NCI-H748 (cell line): ENCODE measurements at regions not wholly inside any gene's neighbourhood (a gene's known extent, or its start where the extent isn't known, plus 50 kb on each side); places are given as distances from the start of the nearest gene placed in this dataset.

Experiments
- DNase-seq: peaks from one replicate; lab custom pipeline; 2025; ENCODE audit not compliant: unreplicated experiment; lab: John Stamatoyannopoulos, UW

DNA sequence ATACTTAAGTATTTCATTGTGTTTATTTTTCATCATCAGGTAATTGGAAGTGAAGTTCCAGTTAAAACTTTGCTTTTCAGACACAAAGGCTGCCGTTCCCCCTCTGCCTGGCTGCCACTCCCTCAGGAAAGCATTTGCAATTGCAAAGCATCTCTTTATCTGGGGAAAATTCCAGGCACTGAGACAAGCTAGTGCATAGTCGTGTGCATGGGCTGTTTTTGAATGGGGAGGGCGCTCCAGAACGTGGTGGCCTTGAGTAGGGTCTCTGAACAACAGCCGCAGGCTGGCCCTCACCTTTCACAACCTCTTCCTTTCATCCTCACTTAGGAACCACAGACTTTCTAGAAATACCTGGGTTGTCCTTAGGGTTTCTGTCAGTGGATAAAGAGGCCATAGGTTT, 285.1 kb upstream of the ADAMTS16 start:
- DNase-seq = no peak

- no peak for DNase-seq
Observed at GRCh38 chr5:4855880-4856279, 284.2 kb upstream of the ADAMTS16 start.

GRCh38 chr5:4857761-4858160, 282.4 kb upstream of the ADAMTS16 start:
- DNase-seq = no peak

DNA sequence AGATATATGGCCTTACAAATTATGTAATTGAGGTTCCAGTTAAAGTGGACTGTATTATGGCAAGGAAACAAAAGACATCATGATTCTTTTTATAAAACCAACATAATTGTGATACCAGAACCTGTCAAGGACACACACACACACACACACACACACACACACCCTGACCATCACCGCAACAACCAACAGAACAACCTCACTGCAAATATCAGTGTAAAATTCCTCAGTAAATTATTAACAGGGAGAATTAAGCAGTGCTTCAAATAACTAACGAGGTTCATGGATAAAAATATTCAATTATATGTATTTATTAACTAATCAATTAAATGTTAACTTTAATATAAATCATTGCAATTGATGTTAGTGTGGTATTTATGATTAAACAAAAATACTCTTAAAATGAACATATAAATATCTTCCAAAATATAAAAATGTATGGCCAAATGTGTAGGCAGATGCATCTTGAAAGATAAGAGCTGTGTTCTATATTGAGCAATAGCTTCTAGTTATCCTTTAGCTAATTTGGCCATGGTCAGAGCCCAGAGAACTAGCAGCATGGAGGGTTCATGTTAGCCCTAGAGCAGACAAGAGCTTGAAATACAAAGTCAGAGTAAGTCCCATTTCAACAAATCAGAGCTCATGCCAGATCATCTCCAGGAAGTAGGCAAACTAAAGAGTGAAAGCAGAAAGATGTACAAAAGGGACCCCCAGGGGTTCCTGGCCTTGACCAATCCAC, 280.5 kb upstream of the ADAMTS16 start:
- DNase-seq = no peak

DNA sequence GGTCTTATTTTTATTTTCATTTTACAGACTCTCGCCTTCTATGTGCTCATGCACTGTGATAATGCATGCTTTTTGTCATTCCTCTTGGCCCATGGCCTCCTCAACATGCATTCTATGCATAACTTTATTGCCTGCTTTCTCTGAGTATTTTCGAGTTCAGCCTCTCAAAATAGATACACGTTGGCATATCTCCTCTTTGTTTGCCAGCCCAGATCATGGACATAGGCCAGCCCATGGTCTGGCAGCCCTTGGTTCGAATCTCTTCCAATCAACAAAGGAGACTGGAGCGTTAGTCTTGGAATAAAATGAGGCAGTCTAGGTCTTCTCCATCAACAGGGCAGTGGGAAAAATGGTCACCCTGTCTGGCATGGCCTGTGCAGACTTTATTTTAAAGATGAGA, 279.5 kb upstream of the ADAMTS16 start:
- no peak for DNase-seq

DNA sequence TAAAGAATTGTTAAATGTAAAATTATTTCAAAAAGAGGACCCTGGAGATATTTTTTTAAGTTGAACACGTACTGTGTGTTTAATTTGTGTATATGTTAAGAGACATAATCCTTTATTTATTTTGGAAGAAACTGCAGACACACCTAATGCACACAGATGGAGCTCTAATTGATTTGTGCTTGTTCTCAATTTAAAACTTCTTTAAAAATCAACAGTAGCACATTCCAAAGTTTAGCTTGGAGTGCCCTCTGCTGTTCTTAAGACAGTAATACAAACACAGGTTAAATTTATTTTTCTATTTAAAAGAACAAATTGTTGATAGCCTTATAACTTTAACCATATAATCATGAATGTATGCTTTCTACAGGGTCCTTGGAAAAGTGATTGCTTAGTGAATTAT, 277.6 kb upstream of the ADAMTS16 start:
- peak; percentile 87 for DNase-seq

DNA sequence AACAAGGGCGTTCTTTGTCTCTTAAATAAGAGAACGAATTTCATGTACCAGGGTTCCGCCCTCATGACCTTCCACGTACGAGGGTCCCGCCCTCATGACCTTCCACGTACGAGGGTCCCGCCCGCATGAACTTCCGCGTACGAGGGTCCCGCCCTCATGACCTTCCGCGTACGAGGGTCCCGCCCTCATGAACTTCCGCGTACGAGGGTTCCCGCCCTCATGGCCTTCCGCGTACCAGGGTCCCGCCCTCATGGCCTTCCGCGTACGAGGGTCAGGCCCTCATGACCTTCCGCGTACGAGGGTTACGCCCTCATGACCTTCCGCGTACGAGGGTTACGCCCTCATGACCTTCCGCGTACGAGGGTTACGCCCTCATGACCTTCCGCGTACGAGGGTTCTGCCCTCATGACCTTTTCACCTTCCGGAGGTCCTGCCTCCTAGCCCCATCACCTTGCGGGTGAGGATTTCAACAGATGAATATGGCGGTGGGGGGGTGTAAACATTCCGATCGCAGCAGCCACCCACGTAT, 273.9 kb upstream of the ADAMTS16 start:
- no peak for DNase-seq

- DNase-seq = no peak
Observed at GRCh38 chr5:4866817-4867216, 273.3 kb upstream of the ADAMTS16 start.

- peak; percentile 74 for DNase-seq
Observed at GRCh38 chr5:4868140-4868735, 271.9 kb upstream of the ADAMTS16 start.

DNA sequence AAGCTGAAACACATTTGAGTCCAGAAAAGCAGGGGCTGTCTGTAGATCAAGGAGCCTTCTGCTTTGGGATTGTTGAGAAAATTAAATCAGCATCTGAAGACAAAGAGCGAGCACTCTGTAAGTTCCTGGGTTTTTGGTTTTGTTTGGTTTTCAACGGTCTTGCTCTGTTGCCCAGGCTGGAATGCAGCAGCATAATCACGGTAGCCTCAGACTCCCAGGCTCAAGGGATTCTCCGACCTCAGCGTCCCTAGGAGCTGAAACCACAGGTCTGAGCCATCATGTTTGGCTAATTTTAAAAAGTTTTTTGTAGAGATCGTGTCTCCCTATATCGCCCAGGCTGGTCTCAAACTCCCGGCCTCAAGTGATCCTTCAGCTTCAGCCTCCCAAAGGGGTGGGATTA, 266.5 kb upstream of the ADAMTS16 start:
- no peak for DNase-seq

DNA sequence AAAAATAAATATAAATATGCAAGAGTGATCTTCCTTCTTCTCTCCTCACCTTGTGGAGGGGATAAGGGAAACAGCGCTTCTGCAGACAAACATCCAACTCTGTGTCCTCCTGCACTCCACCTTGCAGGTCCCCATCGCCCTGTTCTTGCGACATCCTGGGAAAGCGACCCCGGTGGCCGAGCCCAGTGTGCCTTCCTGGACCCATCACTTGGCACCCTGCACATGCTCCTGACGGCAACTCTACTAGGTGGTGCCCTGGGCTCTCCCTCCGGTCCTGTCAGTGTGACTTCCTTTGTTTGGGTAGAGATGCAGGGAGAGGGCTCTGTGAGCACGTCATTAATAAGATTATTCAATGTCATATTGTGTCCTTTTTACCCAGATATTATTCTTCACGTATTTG, 266.0 kb upstream of the ADAMTS16 start:
- DNase-seq = no peak

DNA sequence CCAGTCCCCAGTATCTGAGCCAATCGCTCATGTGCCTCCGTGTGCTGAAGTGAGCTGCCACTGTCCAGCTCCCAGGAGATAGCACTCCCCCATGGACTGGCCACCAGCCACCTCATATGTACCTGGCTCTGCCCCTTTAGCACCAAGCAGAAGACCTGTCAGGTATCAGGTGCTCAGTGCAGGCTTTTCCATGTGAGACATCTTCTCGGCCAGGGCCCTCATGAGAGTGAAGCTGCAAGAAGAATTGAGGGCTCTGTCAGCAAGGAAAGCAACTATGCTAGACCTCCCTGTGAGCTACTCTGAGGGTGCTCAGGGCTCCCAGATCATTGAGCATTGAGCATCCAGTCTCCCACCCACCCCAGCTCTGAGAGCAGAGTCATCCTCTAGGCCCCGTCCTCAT, 264.2 kb upstream of the ADAMTS16 start:
- no peak for DNase-seq

DNA sequence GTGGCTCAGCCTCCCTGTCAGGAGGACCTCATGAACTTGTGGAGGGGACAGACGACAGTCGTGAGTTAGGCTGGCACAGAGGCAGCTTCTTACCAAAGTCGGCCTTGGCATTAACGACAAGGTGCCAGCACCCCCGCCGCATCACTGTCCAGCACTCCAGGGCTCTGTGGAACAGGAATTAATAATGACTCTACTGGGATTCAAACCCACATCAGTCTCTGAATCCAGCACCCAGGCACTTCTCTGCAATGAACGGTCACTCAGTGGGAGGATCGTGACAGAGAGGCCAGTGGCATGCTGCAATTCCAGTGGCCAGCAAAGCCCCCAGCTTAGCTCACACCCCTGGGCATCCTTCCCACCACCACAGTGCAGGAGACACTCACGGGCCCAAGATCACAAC, 263.3 kb upstream of the ADAMTS16 start:
- no peak for DNase-seq

DNA sequence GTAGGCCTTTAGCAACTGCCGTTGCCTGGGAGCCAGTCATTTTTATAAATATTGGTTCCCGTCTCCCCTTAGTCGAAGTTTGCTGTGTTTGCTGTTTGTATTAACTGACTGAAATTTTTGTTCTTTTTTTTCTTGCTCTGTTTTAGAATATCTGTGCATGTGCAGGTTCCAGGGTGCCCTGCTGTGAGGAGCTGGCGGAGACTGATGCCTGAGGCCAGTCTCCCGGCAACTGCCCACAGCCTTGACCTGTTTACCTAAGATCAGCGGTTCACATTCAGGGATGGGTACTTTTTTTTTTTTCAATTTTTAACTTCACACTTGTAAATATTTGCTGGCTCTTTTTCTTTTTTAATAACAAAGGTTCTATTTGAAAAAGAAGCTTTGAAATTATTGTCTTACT, 262.6 kb upstream of the ADAMTS16 start:
- DNase-seq = no peak

- no peak for DNase-seq
Observed at GRCh38 chr5:4879075-4879474, 261.1 kb upstream of the ADAMTS16 start.

DNA sequence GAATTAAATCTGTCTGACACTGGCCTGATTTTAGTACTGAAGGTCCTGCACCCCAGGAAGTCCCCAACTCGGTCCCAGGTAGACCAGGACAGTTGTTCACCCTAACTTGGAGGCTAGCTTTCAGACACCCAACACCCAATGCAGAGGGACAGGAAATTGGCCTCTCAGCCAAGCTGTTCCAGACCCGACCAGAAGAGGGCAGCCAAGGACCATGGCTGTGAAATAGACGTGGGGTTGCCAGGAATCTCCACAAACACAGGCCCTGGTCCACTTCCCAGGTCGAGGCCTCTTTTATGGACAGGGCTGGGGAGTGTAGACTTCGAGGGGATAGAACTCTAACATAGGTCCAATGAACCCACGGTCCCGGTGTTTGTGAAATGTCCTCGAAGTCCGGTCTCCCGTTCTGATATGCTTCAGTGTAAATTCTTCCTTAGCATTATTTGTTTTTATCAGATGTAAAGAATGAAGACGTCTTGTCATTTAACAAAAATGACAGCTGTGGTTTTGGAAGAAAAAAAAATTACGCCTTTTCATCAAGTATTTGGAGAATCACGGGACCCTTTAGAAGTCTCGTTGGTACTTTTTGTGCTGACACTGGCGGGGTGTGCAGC, 260.3 kb upstream of the ADAMTS16 start:
- DNase-seq = peak; percentile 80

DNA sequence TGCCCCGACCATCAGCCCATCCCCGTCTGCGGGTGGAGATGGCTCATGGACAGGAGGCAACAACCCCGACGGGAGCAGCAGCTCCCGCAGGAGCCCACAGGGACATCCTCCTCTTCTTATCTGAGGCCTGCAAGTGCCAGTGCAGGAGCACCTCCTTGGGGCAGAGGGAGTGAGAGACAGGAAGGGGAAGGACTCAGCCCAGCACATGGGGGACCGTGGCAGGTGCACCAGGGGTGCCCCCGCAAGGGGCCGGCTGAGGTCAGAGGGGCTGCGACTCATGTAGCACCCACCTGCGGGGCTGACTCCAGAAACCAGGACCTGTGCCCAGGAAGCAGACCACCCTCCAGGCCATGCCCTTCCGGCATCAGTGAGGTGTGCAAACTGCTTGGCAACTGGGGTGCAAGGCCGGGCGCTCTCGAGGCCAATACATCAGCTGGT, 259.8 kb upstream of the ADAMTS16 start:
- no peak for DNase-seq

GRCh38 chr5:4881366-4882002, 258.6 kb upstream of the ADAMTS16 start:
- DNase-seq = no peak

- DNase-seq = no peak
Observed at GRCh38 chr5:4882186-4882585, 257.9 kb upstream of the ADAMTS16 start.

DNA sequence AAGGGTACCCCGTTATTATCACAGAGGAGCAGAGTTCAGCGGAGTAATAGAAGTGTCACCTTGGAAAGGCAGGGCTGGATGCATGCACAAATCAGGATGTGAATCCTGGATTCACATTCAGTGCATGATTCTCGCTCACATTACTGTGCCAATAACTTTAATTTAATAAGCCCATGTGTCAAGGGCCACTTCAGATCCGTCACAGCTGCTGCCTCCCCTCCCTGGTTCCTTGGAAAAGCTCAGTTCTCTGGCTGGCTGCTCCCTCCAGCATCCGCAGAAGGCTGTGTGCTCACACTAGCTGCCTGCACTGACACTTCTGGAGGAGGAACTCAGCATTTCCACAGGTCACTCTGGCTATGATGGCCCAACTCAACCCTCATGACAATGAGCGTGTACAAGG, 256.8 kb upstream of the ADAMTS16 start:
- no peak for DNase-seq

DNA sequence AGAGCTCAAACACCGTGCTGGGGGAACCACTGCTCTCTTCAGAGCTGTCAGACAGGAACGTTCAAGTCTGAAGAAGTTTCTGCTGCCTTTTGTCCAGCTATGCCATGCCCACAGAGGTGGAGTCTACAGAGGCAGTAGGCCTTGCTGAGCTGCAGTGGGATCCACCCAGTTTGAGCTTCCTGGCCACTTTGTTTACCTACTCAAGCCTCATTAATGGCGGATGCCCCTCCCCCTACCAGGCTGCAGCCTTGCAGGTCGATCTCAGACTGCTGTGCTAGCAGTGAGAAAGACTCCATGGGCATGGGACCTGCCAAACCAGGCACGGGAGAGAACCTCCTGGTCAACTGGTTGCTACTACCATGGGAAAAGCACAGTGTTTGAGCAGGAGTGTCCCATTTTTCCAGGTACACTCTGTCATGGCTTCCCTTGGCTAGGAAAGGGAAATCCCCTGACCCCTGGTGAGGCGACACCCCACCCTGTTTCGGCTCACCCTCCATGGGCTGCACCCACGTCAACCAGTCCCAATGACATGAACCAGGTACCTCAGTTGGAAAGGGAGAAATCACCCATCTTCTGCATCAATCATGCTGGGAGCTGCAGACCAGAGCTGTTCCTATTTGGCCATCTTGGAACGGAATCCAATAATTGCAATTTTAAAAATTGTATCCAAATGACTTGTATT, 246.9 kb upstream of the ADAMTS16 start:
- no peak for DNase-seq
